Mesendoderm (in vitro differentiated cells): ENCODE measurements at regions not wholly inside any gene's neighbourhood (a gene's known extent, or its start where the extent isn't known, plus 50 kb on each side); places are given as distances from the start of the nearest gene placed in this dataset.

Experiments
- DNase-seq: peaks from one replicate; pipeline ENCODE4 v3.0.0; 2013
- H2AK5ac ChIP-seq: 2 replicates; pipeline ENCODE4 v1.6.1; 2013; ENCODE audit warnings: low read length, inconsistent platforms
- H2BK120ac ChIP-seq: 2 replicates; pipeline ENCODE4 v1.6.1; 2013; ENCODE audit warnings: low read depth, mild to moderate bottlenecking, low read length, moderate library complexity, mixed read lengths
- H2BK15ac ChIP-seq: replicated peaks from 2 replicates; pipeline ENCODE4 v1.6.1; 2013; ENCODE audit warnings: low read depth, mild to moderate bottlenecking, moderate library complexity
- H2BK5ac ChIP-seq: 2 replicates; pipeline ENCODE4 v1.6.1; 2013; ENCODE audit warnings: low read length, inconsistent platforms
- H3K18ac ChIP-seq: 2 replicates; pipeline ENCODE4 v1.6.1; 2013; ENCODE audit warnings: mild to moderate bottlenecking, low read length, mixed read lengths
- H3K23ac ChIP-seq: one replicate; pipeline ENCODE4 v1.6.1; 2013; ENCODE audit warnings: low read length
- H3K27ac ChIP-seq: 2 replicates; pipeline ENCODE4 v1.5.1; 2013; ENCODE audit warnings: low read depth, mild to moderate bottlenecking, inconsistent platforms, low read length, moderate library complexity
- H3K27me3 ChIP-seq: 2 replicates; pipeline ENCODE4 v1.6.1; 2013; ENCODE audit warnings: low read length, control low read depth, mild to moderate bottlenecking, inconsistent platforms; ENCODE audit not compliant: insufficient read depth, poor library complexity
- H3K36me3 ChIP-seq: 2 replicates; pipeline ENCODE4 v1.6.1; 2013; ENCODE audit warnings: low read length, inconsistent platforms; ENCODE audit not compliant: control insufficient read depth, insufficient read depth
- H3K4ac ChIP-seq: one replicate; pipeline ENCODE4 v1.6.1; 2013; ENCODE audit warnings: low read depth, mild to moderate bottlenecking, low read length, moderate library complexity
- H3K4me1 ChIP-seq: 2 replicates; pipeline ENCODE4 v1.6.1; 2013; ENCODE audit warnings: low read depth, low read length, inconsistent platforms; ENCODE audit not compliant: control insufficient read depth
- H3K4me2 ChIP-seq: 2 replicates; pipeline ENCODE4 v1.6.1; 2013; ENCODE audit warnings: low read length
- H3K4me3 ChIP-seq: 2 replicates; pipeline ENCODE4 v1.5.1; 2013; ENCODE audit warnings: mild to moderate bottlenecking, low read length
- H3K56ac ChIP-seq: one replicate; pipeline ENCODE4 v1.6.1; 2013; ENCODE audit warnings: low read length
- H3K79me1 ChIP-seq: 2 replicates; pipeline ENCODE4 v1.6.1; 2013; ENCODE audit warnings: low read length, inconsistent platforms
- H3K79me2 ChIP-seq: 2 replicates; pipeline ENCODE4 v1.6.1; 2013; ENCODE audit warnings: mild to moderate bottlenecking, low read length; ENCODE audit not compliant: control insufficient read depth, insufficient read depth
- H3K9ac ChIP-seq: 2 replicates; pipeline ENCODE4 v1.6.1; 2013; ENCODE audit warnings: low read length, inconsistent platforms
- H4K5ac ChIP-seq: one replicate; pipeline ENCODE4 v1.6.1; 2013; ENCODE audit warnings: low read length
- H4K8ac ChIP-seq: one replicate; pipeline ENCODE4 v1.6.1; 2013; ENCODE audit warnings: low read depth, mild to moderate bottlenecking, control low read depth, low read length, moderate library complexity
- WGBS: extraction: QIAGEN DNeasy Blood & Tissue Kit; methylation state at CpG from one replicate; pipeline ENCODE4 v1.1.7; 2013; ENCODE audit warnings: low lambda C conversion rate, missing lambda C conversion rate; ENCODE audit not compliant: insufficient coverage; ENCODE audit errors: extremely low coverage; 5-methylcytosine and 5-hydroxymethylcytosine counted together

- H3K23ac ChIP-seq: no peak overlapping the region
- no CpG with 5 or more reads among the region's 2 CpGs for WGBS
- H4K8ac ChIP-seq: no peak overlapping the region
- no peaks in the 10 kb centered on the region for H3K4me1 ChIP-seq
- H3K27ac ChIP-seq: no peak overlapping the region
- no peak overlapping the region for H4K5ac ChIP-seq
- no peak overlapping the region for H3K4me3 ChIP-seq
- no peak overlapping the region for H2BK120ac ChIP-seq
- no peak overlapping the region for H3K18ac ChIP-seq
- no peak overlapping the region for H3K56ac ChIP-seq
- H3K36me3 ChIP-seq: no peaks in the 10 kb centered on the region
- H3K27me3 ChIP-seq: no peaks in the 10 kb centered on the region
- no peak overlapping the region for H3K9ac ChIP-seq
- no peak for DNase-seq
- H3K79me2 ChIP-seq: no peaks in the 10 kb centered on the region
- H3K4me2 ChIP-seq: no peak overlapping the region
- H3K4ac ChIP-seq: no peak overlapping the region
- no peak overlapping the region for H2AK5ac ChIP-seq
- H3K79me1 ChIP-seq: no peaks in the 10 kb centered on the region
- no peak overlapping the region for H2BK15ac ChIP-seq
- H2BK5ac ChIP-seq: no peak overlapping the region
Measured at GRCh38 chr6:113308266-113308665, 548.9 kb upstream of the MARCKS start.

DNA sequence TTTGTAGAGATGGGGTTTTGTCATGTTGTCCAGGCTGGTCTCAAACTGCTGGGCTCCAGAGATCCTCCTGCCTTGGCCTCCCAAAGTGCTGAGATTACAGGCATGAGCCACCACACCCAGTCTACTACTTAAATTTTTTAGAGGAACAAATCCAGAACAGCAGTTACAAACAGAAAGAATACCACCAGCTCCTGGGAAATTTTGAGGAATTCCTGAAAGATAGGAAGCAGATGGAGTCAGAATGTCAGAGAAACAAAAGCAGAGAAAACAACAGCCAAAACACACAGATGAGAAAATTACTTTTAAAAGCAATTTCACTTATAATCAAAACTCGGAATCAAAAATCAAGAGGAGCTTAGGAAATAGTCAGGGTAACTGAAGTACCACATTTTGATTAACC, 543.3 kb upstream of the MARCKS start:
- no peak overlapping the region for H4K5ac ChIP-seq
- no peak overlapping the region for H3K56ac ChIP-seq
- no peaks in the 10 kb centered on the region for H3K36me3 ChIP-seq
- no peak overlapping the region for H4K8ac ChIP-seq
- H3K27me3 ChIP-seq: no peaks in the 10 kb centered on the region
- no peak for DNase-seq
- no peaks in the 10 kb centered on the region for H3K79me2 ChIP-seq
- no peak overlapping the region for H3K4ac ChIP-seq
- no peak overlapping the region for H3K4me2 ChIP-seq
- no peaks in the 10 kb centered on the region for H3K4me1 ChIP-seq
- no peak overlapping the region for H3K27ac ChIP-seq
- no peak overlapping the region for H3K4me3 ChIP-seq
- H3K9ac ChIP-seq: no peak overlapping the region
- H2BK5ac ChIP-seq: no peak overlapping the region
- WGBS: no CpG with 5 or more reads among the region's 1 CpG
- no peak overlapping the region for H2AK5ac ChIP-seq
- H3K79me1 ChIP-seq: no peaks in the 10 kb centered on the region
- H3K23ac ChIP-seq: no peak overlapping the region
- no peak overlapping the region for H2BK15ac ChIP-seq
- H2BK120ac ChIP-seq: no peak overlapping the region
- H3K18ac ChIP-seq: no peak overlapping the region

- Histone ChIP-seq H3K79me1 (no peaks in the 10 kb centered on the region), H3K27me3 (no peaks in the 10 kb centered on the region), H4K5ac (no peak overlapping the region), H3K79me2 (no peaks in the 10 kb centered on the region), H3K56ac (no peak overlapping the region), H3K4me1 (no peaks in the 10 kb centered on the region), H3K4me3 (no peak overlapping the region), H2BK5ac (no peak overlapping the region), H3K4ac (no peak overlapping the region), H2AK5ac (no peak overlapping the region), H3K27ac (no peak overlapping the region), H3K23ac (no peak overlapping the region), H4K8ac (no peak overlapping the region), H2BK15ac (no peak overlapping the region), H2BK120ac (no peak overlapping the region), H3K18ac (no peak overlapping the region), H3K9ac (no peak overlapping the region), H3K4me2 (no peak overlapping the region), H3K36me3 (no peaks in the 10 kb centered on the region)
- DNase-seq: no peak
- WGBS: no CpG with 5 or more reads among the region's 1 CpG
Measured at GRCh38 chr6:113315165-113315564, 542.0 kb upstream of the MARCKS start.

- Histone ChIP-seq H4K5ac (no peak overlapping the region), H3K23ac (no peak overlapping the region), H3K4ac (no peak overlapping the region), H4K8ac (no peak overlapping the region), H3K18ac (no peak overlapping the region), H3K4me2 (no peak overlapping the region), H3K79me2 (no peaks in the 10 kb centered on the region), H2BK120ac (no peak overlapping the region), H2BK5ac (no peak overlapping the region), H3K36me3 (no peaks in the 10 kb centered on the region), H3K56ac (no peak overlapping the region), H2BK15ac (no peak overlapping the region), H2AK5ac (no peak overlapping the region), H3K27ac (no peak overlapping the region), H3K4me1 (no peaks in the 10 kb centered on the region), H3K4me3 (no peak overlapping the region), H3K79me1 (no peaks in the 10 kb centered on the region), H3K9ac (no peak overlapping the region), H3K27me3 (no peaks in the 10 kb centered on the region)
- no peak for DNase-seq
- no CpG with 5 or more reads among the region's 4 CpGs for WGBS
Measured at GRCh38 chr6:113315879-113316278, 541.3 kb upstream of the MARCKS start.

GRCh38 chr6:113317442-113317841, 539.7 kb upstream of the MARCKS start:
- Histone ChIP-seq H3K9ac (no peak overlapping the region), H4K8ac (no peak overlapping the region), H3K4me2 (no peak overlapping the region), H2AK5ac (no peak overlapping the region), H3K18ac (no peak overlapping the region), H3K56ac (no peak overlapping the region), H3K27me3 (no peaks in the 10 kb centered on the region), H2BK120ac (no peak overlapping the region), H4K5ac (no peak overlapping the region), H3K79me2 (no peaks in the 10 kb centered on the region), H3K36me3 (no peaks in the 10 kb centered on the region), H3K79me1 (no peaks in the 10 kb centered on the region), H3K23ac (no peak overlapping the region), H3K4ac (no peak overlapping the region), H3K4me3 (no peak overlapping the region), H3K4me1 (no peaks in the 10 kb centered on the region), H3K27ac (no peak overlapping the region), H2BK5ac (no peak overlapping the region), H2BK15ac (no peak overlapping the region)
- no peak for DNase-seq
- no CpG with 5 or more reads among the region's 2 CpGs for WGBS

- no peaks in the 10 kb centered on the region for H3K36me3 ChIP-seq
- H2BK120ac ChIP-seq: no peak overlapping the region
- no peaks in the 10 kb centered on the region for H3K79me2 ChIP-seq
- no peaks in the 10 kb centered on the region for H3K4me1 ChIP-seq
- H3K18ac ChIP-seq: no peak overlapping the region
- no peak overlapping the region for H2BK5ac ChIP-seq
- DNase-seq: no peak
- no peak overlapping the region for H2AK5ac ChIP-seq
- no peaks in the 10 kb centered on the region for H3K27me3 ChIP-seq
- no CpG with 5 or more reads among the region's 9 CpGs for WGBS
- H3K56ac ChIP-seq: no peak overlapping the region
- H3K4me2 ChIP-seq: no peak overlapping the region
- H3K4me3 ChIP-seq: no peak overlapping the region
- H3K27ac ChIP-seq: no peak overlapping the region
- H4K5ac ChIP-seq: no peak overlapping the region
- H2BK15ac ChIP-seq: no peak overlapping the region
- H3K23ac ChIP-seq: no peak overlapping the region
- H4K8ac ChIP-seq: no peak overlapping the region
- H3K79me1 ChIP-seq: no peaks in the 10 kb centered on the region
- H3K9ac ChIP-seq: no peak overlapping the region
- H3K4ac ChIP-seq: no peak overlapping the region
Measured at GRCh38 chr6:113317891-113318574, 539.1 kb upstream of the MARCKS start.
